Peyer's patch (tissue), 4 donors: ENCODE measurements at regions not wholly inside any gene's neighbourhood (a gene's known extent, or its start where the extent isn't known, plus 50 kb on each side); places are given as distances from the start of the nearest gene placed in this dataset.

Experiments used
- POLR2A ChIP-seq, 2 donors: fragments of 450-650 bp; IDR thresholded peaks; one replicate each; pipeline ENCODE4 v1.5.1; 2017; ENCODE audit warnings: antibody characterized with exemption in 2 of 2, mild to moderate bottlenecking in 2 of 2, moderate library complexity in 2 of 2
- TF ChIP-seq, protein P1 (sequence below), 6 experiments: fragments of 450-650 bp in 4 of 6; fragments of 200-600 bp in 2 of 6; sonication (generic) in 1 of 6; IDR thresholded peaks; one replicate each; pipeline ENCODE4 v1.5.1; 2017 to 2019; ENCODE audit warnings: antibody characterized with exemption in 6 of 6, mild to moderate bottlenecking in 3 of 6, moderate library complexity in 1 of 6

- TF ChIP-seq, protein P1, sequence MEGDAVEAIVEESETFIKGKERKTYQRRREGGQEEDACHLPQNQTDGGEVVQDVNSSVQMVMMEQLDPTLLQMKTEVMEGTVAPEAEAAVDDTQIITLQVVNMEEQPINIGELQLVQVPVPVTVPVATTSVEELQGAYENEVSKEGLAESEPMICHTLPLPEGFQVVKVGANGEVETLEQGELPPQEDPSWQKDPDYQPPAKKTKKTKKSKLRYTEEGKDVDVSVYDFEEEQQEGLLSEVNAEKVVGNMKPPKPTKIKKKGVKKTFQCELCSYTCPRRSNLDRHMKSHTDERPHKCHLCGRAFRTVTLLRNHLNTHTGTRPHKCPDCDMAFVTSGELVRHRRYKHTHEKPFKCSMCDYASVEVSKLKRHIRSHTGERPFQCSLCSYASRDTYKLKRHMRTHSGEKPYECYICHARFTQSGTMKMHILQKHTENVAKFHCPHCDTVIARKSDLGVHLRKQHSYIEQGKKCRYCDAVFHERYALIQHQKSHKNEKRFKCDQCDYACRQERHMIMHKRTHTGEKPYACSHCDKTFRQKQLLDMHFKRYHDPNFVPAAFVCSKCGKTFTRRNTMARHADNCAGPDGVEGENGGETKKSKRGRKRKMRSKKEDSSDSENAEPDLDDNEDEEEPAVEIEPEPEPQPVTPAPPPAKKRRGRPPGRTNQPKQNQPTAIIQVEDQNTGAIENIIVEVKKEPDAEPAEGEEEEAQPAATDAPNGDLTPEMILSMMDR (IDR thresholded peaks at IDR 0.05) = peak; percentile 18 to 86 (median 77)
- no peak for TF ChIP-seq POLR2A (IDR thresholded peaks at IDR 0.05)
Measured at GRCh38 chr15:31977812-31978661, 52.3 kb upstream of the CHRNA7 start.
